Occipital lobe (tissue), 1 donor: ENCODE measurements at regions not wholly inside any gene's neighbourhood (a gene's known extent, or its start where the extent isn't known, plus 50 kb on each side); places are given as distances from the start of the nearest gene placed in this dataset.

ENCODE experiments used
- DNase-seq: peaks from one replicate; lab custom pipeline; 2025; lab: John Stamatoyannopoulos, UW

- DNase-seq, result no peak
Measured at GRCh38 chr5:172569861-172570558, 71.1 kb upstream of the NEURL1B start.

- DNase-seq, result no peak
Measured at GRCh38 chr5:172568308-172568910, 72.7 kb upstream of the NEURL1B start.

- DNase-seq, result no peak
Measured at GRCh38 chr5:172567843-172568242, 73.2 kb upstream of the NEURL1B start.

- DNase-seq, result no peak
Measured at GRCh38 chr5:172567294-172567693, 73.8 kb upstream of the NEURL1B start.

- no peak for DNase-seq
Measured at GRCh38 chr5:172565931-172566665, 75.0 kb upstream of the NEURL1B start.

GRCh38 chr5:172565455-172565854, 75.6 kb upstream of the NEURL1B start:
- DNase-seq, result no peak

GRCh38 chr5:172564883-172565282, 76.2 kb upstream of the NEURL1B start:
- DNase-seq, result no peak

GRCh38 chr5:172564188-172564587, 76.9 kb upstream of the NEURL1B start:
- DNase-seq, result no peak

GRCh38 chr5:172562443-172562842, 78.6 kb upstream of the NEURL1B start:
- no peak for DNase-seq

GRCh38 chr5:172561151-172561550, 79.9 kb upstream of the NEURL1B start:
- DNase-seq, result no peak

- peak; percentile 62 for DNase-seq
Measured at GRCh38 chr5:172559004-172559932, 81.8 kb upstream of the NEURL1B start.

- DNase-seq, result no peak
Measured at GRCh38 chr5:172558076-172558976, 82.7 kb upstream of the NEURL1B start.

GRCh38 chr5:172556971-172557461, 84.0 kb upstream of the NEURL1B start:
- DNase-seq, result no peak

- DNase-seq, result no peak
Measured at GRCh38 chr5:172556262-172556661, 84.8 kb upstream of the NEURL1B start.

GRCh38 chr5:172554562-172554961, 86.5 kb upstream of the NEURL1B start:
- no peak for DNase-seq

GRCh38 chr5:172553903-172554302, 87.2 kb upstream of the NEURL1B start:
- no peak for DNase-seq

- no peak for DNase-seq
Measured at GRCh38 chr5:172553167-172553566, 87.9 kb upstream of the NEURL1B start.

- DNase-seq, result no peak
Measured at GRCh38 chr5:172550996-172551395, 90.1 kb upstream of the NEURL1B start.

GRCh38 chr5:172550096-172550765, 90.8 kb upstream of the NEURL1B start:
- no peak for DNase-seq

GRCh38 chr5:172549696-172550095, 91.4 kb upstream of the NEURL1B start:
- no peak for DNase-seq
